GM23248 (cell line): ENCODE measurements at regions not wholly inside any gene's neighbourhood (a gene's known extent, or its start where the extent isn't known, plus 50 kb on each side); places are given as distances from the start of the nearest gene placed in this dataset.
"Not testable (repeated sequence)": the region's sequence is repeated elsewhere in the genome, so short reads cannot be mapped to it uniquely, and the experiment has no call there.

Source experiments
- EZH2 ChIP-seq: fragments of 200-600 bp; sonication (generic); IDR thresholded peaks from 2 replicates; pipeline ENCODE4 v1.6.1; 2018; ENCODE audit warnings: antibody characterized with exemption, mild to moderate bottlenecking; ENCODE audit not compliant: insufficient read depth, poor library complexity, severe bottlenecking
- EZH2phosphoT487 ChIP-seq: fragments of 200-600 bp; sonication (generic); IDR thresholded peaks from 2 replicates; pipeline ENCODE4 v1.6.1; 2018; ENCODE audit warnings: antibody characterized with exemption, moderate library complexity, mild to moderate bottlenecking, low read depth; ENCODE audit not compliant: insufficient read depth

GRCh38 chr4:151595629-151596028, 165.2 kb downstream of the GATB start:
- TF ChIP-seq EZH2, EZH2phosphoT487: not testable (repeated sequence)
